Parathyroid adenoma (tissue), 2 donors: ENCODE measurements at regions not wholly inside any gene's neighbourhood (a gene's known extent, or its start where the extent isn't known, plus 50 kb on each side); places are given as distances from the start of the nearest gene placed in this dataset.

ENCODE experiments used
- H2AFZ ChIP-seq: fragments of 300-600 bp; sonication (generic); one replicate; pipeline ENCODE4 v1.7.0; 2017; ENCODE audit warnings: antibody characterized with exemption, mild to moderate bottlenecking
- H3K27ac ChIP-seq: fragments of 300-600 bp; sonication (generic); one replicate; pipeline ENCODE4 v1.7.0; 2017
- H3K27me3 ChIP-seq: fragments of 300-600 bp; sonication (generic); one replicate; pipeline ENCODE4 v1.7.0; 2017; ENCODE audit warnings: low read length; ENCODE audit not compliant: control insufficient read depth, insufficient read depth
- H3K36me3 ChIP-seq: fragments of 300-600 bp; sonication (generic); one replicate; pipeline ENCODE4 v1.7.0; 2017; ENCODE audit warnings: low read length; ENCODE audit not compliant: control insufficient read depth, insufficient read depth
- H3K4me1 ChIP-seq: fragments of 300-600 bp; sonication (generic); one replicate; pipeline ENCODE4 v1.7.0; 2017; ENCODE audit warnings: control low read depth
- H3K4me2 ChIP-seq: fragments of 300-600 bp; sonication (generic); one replicate; pipeline ENCODE4 v1.7.0; 2017; ENCODE audit warnings: low read length
- H3K4me3 ChIP-seq: fragments of 300-600 bp; sonication (generic); one replicate; pipeline ENCODE4 v1.7.0; 2017; ENCODE audit warnings: low read depth, low read length
- H3K79me2 ChIP-seq: fragments of 300-600 bp; sonication (generic); one replicate; pipeline ENCODE4 v1.7.0; 2017; ENCODE audit warnings: control low read depth
- H3K9ac ChIP-seq: fragments of 300-600 bp; sonication (generic); one replicate; pipeline ENCODE4 v1.7.0; 2017; ENCODE audit warnings: mild to moderate bottlenecking
- H3K9me3 ChIP-seq: fragments of 300-600 bp; sonication (generic); one replicate; pipeline ENCODE4 v1.7.0; 2017; ENCODE audit warnings: low read length; ENCODE audit not compliant: control insufficient read depth
- CTCF ChIP-seq: fragments of 300-600 bp; sonication (generic); IDR thresholded peaks from one replicate; pipeline ENCODE4 v1.7.0; 2017; ENCODE audit warnings: antibody characterized with exemption, mild to moderate bottlenecking
- donor health status: primary hyperparathyroidism.

- TF ChIP-seq CTCF = no peak
- H3K4me3 ChIP-seq = no peak overlapping the region
Measured at GRCh38 chr2:224638301-224638823, 53.2 kb upstream of the CUL3 start.

More at GRCh38 chr2:224638301-224638823, 53.2 kb upstream of the CUL3 start:
- Histone ChIP-seq H3K4me1 (no peaks in the 10 kb centered on the region), H3K79me2 (no peaks in the 10 kb centered on the region), H3K27me3 (no peaks in the 10 kb centered on the region), H3K9ac (no peak overlapping the region), H3K27ac (no peak overlapping the region), H2AFZ (no peak overlapping the region), H3K36me3 (no peaks in the 10 kb centered on the region), H3K9me3 (no peaks in the 10 kb centered on the region), H3K4me2 (no peak overlapping the region)
